HL-60/S4 (cell line): ENCODE measurements at regions not wholly inside any gene's neighbourhood (a gene's known extent, or its start where the extent isn't known, plus 50 kb on each side); places are given as distances from the start of the nearest gene placed in this dataset.

Experiments
- in situ Hi-C: fragments of 300-500 bp; cut with MboI; formaldehyde crosslinking; loops from 2 replicates; pipeline ENCODE4 v1.14.3; 2022; ENCODE audit warnings: low sequenced_read_pairs

DNA sequence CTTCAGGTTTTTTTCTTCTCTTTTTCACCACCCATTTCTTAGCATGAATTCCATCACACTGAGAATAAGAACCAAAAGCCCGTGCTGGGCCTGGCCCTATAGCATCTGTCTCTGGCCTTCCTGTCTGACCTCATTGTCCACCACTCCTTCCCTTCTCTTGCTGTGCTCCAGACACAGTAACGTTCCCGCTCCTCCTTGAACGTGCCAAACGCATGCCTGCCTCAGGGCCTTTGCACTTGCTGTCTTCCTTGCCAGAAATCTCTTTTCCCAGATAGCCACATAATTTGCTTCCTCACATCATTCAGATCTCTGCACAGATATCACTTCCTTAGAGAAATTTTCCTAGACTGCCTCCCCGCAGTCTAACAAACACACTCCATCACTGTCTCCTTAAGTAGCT lies 119.6 kb upstream of the CPSF6 start:
- in situ Hi-C loops = no loop called here

DNA sequence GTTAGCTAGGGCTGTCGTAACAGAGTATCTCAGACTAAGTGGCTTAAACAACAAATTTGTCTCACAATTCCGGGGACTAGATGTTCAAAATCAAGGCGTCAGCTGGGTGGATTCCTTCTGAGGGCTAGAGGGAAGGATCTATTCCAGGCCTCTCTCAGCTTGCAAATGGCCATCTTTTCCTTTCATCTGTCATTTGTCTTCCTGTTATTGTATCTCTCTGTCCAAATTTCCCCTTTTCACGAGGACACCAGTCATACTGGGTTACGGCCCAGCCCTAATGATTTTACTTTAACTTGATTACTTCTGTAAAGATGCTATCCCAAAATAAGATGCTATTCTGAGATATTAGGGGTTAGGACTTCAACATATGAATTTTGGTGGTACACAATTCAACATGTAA lies 119.0 kb upstream of the CPSF6 start:
- in situ Hi-C loops = no loop called here

DNA sequence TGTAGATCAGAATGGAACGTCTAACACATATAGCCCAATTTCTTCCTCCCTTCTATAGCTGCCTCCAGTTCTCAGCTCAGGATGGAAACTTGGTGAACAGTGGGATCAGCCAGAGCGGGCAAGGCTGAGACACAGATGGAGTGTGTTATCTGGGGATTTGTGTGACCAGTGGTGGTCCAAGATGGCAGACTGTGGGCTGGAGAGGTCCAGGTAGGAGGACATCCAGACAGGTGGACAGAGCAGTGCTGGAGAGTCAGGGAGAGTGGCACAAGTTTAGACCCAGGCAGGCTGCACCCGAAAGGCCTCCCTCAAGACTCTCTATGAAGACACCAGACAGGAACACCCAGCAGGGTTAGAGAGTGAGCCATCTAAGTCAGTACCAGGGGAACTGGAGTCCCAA lies 116.1 kb upstream of the CPSF6 start:
- in situ Hi-C loops = no loop called here

DNA sequence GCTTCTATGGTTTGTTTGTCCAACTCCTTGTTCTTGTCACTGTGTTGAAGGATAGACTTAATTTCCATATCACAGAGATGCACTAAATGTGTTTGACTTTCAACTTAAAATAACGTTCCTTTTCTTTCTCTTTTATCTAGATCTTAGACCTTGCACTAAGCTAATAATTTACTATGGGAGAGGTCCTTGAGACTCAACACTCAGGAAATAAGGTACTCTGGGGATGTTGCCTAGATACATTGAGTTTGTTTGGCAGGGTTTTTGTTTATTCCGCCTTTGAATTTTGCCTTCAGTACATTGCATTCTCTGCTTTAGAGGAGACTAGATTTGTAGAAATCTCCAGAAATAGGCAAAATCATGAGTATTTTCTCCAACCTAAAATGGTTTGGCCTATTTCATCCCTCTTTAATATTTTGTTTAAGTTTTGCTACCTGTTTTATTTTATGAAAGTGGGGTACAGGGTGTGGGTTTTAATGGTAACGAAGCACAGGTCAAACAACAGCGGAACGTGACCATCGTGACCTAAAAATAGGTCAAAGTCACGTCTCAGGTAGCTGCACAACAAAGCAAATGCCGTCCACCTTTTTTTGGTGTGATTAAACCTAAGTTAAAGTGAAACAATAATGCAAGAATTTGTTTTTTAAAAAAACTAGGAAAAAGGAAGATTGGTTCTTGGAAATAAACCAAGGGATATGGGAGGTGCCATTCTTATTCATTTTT lies 115.3 kb upstream of the CPSF6 start:
- in situ Hi-C loops = no loop called here

DNA sequence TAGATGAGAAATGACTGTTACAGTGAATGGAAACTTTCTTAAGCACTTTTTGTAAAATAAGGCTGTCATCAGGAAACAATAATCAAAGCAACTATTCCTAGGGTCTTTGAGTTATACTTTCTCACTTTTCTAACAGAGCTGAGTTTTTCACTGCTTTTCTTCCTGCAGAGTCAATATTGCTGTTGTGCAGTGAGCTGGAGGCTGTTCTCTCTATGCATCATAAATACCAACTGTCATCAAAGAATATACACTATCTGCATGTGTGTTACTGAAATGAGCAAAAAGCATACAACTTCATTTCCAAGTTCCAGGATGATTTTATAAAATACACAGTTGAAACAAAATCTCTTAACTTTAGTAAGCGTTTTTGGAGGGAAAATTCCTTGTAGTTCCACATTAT lies 110.4 kb upstream of the CPSF6 start:
- in situ Hi-C loops = no loop called here

DNA sequence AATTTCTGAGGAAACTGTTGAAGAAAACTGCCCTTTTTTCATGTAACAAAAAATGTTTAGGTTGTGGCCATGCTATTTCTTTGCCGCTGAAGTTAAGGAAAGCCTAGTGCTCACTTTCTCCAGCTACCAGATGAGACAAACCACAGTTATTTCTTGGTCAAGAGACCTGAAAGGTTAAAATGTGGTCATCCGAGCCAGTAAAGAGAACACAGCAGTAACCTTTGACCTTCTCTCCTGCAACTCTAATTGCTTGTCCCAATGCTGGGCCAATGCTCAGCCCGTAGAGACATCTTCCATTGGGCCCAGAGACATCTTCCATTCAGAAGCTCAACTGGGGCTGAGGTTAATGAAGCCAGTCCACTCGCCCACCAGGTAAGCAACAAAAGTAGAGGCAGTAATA lies 109.8 kb upstream of the CPSF6 start:
- in situ Hi-C loops = no loop called here

DNA sequence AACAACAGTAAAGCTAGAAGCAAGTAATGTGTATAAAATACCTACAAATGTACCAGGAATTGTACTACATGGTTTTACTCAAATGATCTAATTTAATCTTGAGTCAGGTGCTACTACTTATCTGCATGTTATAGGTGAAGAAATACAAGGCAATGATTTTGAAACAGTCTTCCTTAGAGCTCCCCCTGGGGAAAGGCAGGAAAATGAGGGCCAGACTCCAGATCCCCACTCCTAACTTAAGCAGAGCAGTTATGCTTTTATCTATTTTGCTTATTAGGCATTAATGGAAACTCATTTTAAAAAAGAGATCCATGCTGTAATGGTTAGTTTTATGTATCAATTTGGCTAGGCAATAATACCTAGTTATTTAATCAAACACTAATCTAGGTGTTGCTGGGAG lies 109.3 kb upstream of the CPSF6 start:
- in situ Hi-C loops = no loop called here

DNA sequence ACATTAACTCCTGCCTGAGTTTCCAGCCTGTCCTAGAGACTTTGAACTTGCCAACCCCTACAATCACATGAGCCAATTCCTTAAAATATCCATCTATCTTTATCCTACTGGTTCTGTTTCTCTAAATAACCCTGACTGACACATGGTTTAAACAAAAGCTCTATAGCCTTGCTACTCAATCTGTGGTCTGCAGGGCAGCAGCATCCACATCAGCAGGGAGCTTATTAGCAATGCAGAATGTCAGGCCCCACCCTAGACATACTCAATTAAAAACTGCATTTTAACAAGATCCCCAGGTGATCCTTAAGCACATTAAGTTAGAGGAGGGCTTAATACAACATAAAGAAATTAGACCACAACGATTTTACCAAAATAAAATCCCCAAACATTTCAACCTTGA lies 108.3 kb upstream of the CPSF6 start:
- in situ Hi-C loops = no loop called here

DNA sequence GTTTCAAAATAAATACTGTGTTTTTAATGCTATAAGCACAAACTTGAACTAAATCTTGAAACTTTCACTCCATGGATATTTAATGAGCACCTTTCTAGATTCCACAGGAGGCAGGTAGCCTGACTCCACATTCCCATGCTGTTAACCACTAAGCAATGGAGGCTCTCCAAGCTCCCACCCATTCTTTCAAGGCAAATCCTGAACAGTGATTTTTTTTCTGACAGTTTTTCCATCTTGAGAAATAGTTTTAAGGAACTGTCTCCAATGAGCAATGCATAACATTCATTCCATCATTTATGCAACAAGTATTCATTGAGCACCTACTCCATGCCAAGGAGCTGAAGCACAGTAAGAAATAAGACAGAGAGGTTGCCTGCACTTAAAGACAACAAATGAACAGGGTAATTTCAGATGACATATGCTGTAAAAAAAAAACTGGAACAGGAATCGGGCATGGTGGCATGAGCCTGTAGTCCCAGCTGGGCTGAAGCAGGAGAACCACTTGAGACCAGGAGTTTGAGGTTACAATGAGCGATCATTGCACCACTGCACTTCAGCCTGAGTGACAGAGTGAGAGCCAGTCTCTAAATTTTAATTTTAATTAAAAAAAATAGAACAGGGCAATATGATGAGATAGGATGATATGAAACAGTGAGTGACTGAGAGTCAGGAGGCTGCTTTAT lies 102.3 kb upstream of the CPSF6 start:
- in situ Hi-C loops = no loop called here

DNA sequence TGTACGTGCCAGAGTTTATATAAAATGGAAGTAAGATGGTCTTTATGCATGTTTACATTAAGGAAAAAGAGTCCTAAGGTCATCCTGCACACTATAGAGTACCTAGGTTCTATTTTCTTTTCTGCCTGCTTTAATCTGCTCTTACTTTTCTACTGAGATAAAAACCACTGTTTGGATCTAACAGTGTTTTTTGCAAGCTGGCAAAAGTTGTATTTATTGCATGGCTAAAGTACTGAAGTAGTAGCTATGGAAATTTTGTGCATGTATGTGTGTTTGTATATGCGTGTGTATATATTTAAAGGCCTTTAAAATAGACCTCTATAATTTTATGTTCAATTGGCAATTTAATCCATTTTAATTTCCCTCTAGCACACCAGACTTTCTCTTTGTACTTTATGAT lies 98.3 kb upstream of the CPSF6 start:
- in situ Hi-C loops = no loop called here

DNA sequence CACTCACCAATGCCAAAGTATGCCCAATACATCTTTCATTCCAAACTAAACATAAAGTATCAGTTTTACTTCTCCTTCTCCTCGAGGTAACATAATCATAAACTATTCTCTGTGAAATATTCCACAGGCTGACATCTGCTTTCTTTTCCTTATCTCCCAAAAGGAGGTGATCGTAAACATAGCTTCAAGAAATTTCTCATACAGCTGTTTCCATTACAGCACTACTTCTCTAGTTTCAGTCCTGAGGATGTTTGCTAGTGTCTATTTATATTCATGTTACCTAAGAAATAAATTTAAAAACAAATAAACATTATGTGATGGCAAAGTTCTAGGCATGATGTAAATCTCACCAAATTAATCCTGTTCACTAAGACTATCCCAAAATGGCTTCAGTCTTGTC lies 90.1 kb upstream of the CPSF6 start:
- in situ Hi-C loops = no loop called here

DNA sequence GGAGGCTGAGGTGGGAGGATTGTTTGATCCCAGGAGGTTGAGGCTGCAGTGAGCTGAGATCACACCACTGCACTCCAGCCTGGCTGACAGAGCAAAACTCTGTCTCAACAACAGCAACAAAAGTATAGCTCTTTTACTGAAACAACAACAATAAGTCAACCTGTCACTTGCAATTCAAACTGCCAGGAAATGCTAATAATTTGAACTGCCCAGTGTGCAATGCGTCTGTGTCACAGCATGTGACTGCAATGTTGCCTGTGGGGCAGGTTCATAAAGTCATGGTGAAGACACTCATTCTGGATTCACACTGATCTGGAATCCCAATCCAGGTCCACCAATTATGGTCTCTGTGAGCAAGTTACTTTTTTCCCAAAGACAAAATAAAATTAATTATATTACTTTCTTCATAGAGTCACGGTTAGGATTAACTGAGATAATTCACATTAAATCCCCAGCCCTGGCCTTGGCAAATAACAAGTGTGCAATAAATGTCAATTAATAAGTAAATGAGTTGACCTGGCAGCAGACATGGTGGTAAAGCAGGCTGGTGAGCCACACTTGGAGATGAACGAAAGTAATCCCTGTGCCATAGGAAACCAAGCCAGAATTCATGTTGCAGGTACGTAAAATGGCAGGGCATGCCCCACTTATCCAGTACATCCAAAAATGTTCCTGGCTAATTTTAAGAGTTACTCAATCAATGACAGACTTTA lies 89.1 kb upstream of the CPSF6 start:
- in situ Hi-C loops = loop anchor here (10.0 kb wide), 1 partner anchor 95 kb away; no protein-coding TSS in a partner anchor

DNA sequence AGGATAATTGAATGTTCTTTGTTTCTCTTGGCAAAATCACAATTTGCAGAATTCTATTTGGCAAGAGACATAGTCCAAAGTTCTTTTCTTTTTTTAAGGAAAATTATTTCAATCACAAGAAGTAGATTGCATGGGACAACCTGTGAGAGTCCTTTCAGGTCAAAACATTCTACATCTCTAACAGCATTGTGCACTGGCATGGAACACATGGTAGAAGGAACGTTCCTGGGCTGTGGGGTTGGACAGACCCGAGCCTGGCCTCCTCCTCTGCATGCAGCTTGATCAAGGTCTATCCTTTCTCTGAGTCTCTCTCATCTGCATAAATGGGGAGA lies 88.6 kb upstream of the CPSF6 start:
- in situ Hi-C loops = loop anchor here (10.0 kb wide), 1 partner anchor 94 kb away; no protein-coding TSS in a partner anchor

DNA sequence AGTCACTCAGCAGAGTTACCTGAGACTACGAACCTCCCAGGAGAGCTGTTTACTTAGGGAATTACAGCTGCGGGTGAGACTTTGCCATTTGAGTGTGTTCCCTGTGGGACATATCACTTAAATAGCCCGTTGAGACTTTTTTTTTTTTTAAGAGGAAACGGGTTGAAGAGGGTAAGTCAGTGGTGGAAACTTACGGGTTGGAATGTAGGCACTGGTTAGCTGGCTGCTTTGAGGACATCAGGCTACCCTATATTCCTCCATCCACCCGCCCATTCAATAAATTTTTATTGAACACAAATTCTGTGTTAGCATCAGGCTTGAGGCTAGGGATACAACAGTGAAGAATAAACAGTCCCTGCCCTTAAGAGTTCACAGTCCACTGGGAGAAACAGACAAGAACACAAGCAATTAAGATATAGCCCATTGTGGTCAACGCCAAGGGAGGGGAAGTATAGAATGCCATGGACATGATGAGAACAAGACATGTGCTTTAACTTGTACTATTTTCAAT lies 88.1 kb upstream of the CPSF6 start:
- in situ Hi-C loops = loop anchor here (10.0 kb wide), 1 partner anchor 93 kb away; no protein-coding TSS in a partner anchor

DNA sequence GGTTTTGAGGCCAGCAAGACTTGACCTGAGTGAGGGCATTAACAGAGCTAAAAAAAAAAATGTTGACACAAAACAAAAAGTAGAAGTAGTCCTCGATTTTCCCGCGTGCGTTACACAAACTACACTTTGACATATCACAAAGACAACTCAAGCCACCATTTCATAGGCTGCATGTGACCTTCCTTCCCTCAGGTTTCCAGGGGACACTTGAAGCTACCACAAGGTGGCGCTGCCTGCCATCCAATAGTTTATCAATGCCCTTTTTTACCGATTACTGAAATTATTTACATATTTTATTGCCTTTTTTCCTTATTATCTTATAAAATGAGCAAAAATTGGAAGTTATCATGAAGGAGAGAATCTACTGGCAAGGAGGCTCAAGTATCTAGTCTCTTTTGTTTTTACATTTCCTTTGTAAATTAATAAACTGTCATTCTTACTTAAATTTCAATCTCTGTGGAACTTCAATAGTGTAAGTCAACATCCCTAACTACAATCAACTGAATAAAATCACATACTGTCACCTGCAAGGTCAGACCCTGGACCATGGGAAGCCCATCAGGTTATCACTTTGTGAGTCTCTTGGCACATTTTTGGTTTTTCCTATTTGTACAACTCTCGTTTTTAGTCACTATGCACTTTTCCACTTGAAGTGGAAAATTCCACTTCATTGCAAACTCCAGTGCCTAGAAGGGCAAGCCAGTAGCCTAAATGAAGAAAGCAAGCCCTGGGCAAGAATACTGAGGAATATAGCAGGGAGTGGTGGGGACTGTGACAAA lies 84.6 kb upstream of the CPSF6 start:
- in situ Hi-C loops = loop anchor here (10.0 kb wide), 1 partner anchor 90 kb away; no protein-coding TSS in a partner anchor

DNA sequence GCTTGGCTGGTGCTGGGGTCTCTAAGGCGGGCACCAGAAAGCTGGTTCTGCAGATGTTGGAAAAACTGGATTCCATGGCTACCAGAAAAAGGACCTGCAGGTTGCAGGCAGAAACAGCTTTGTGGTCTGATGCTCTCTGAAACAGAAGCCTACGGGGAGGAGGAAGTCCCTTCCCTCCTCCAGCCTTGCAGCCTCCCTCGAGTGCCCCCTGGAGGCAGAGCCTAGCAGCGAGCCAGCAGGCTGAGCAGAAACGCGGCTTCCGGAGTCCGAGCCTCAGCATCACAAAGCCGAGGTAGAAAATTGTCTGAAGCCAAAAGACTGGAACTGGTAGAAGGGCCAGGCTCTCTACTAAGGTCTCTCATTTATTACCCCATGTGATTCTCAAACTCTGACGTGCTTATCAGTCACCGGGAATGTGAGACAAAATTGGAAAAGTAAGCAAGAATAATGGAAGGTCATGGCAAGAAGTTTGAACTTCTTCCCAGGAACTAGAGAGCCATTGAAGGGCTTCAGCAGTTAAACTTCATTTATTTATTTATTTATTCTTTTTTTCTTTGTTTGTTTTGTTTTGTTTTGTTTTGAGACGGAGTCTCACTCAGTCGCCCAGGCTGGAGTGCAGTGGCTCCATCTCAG lies 82.2 kb upstream of the CPSF6 start:
- in situ Hi-C loops = loop anchor here (10.0 kb wide), 1 partner anchor 88 kb away; no protein-coding TSS in a partner anchor

DNA sequence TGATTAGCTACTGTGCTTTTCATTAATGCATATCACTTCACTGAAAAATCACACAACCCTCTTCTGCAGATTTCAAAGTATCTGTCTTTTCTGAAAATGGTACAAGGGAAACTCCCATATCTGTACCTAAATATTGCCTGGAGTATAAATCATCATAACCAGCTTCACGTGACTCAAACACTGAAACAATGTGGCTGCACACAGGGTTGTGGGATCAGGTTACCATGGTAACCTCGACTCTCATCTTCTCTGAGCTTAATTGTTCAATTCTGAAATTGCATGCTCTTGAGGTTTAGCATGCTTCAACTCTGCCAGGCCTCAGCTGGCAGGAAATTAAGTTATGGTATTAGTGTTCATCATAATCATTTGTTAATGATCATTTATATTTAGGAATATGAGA lies 77.5 kb upstream of the CPSF6 start:
- in situ Hi-C loops = no loop called here

DNA sequence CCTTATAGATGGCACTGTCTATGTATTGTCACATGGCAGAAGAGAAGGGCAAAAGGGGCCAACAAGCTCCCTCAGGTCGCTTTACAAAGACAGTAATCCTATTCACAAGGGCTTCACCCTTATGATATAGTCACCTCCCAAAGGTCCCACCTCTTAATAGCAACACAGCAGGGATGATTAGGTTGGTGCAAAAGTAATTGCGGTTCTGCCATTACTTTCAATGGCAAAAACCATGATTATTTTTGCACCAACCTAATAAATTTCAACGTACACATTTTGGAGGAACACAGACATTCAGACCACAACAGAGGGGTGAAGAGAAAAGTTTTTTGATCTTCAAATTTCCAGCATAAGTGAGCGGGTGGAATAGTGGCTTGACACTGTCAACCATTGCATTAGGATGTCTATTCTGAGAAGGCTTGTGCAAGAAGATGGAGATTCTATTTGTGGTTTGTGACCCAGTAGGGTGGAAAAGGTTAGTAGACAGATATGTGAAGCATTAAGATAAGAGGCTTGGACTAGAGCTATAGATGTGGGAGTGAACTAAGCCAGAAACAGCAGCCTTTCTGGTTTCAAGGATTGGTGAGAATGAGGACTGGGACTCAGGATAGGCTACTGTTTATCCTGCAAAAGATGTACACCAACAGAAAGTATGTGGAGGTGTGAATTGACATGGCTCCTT lies 75.5 kb upstream of the CPSF6 start:
- in situ Hi-C loops = no loop called here

DNA sequence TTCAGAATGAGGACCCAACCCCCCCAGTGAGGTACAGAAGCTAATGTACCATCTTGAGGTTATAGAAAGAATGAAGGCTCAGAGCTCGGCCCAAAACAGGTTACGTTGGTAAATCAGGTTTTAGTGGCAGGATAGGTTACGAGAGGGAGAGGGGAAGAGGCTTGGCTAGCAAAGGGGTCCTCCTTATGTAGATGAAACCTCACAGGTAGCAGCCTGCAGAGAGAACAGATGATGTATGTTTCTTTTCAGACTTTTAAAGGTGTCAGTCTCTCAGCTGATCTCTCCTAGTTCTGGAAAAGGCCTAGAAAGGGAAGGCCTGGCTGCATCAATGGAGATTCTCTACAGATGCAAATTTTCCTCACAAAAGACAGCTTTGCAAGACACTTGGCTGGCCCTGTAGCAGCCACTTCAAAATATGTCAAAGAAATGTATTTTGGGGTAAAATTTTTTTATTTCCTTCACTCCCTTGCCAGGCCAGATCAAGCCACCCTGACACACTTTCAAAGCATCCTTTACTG lies 71.7 kb upstream of the CPSF6 start:
- in situ Hi-C loops = no loop called here

DNA sequence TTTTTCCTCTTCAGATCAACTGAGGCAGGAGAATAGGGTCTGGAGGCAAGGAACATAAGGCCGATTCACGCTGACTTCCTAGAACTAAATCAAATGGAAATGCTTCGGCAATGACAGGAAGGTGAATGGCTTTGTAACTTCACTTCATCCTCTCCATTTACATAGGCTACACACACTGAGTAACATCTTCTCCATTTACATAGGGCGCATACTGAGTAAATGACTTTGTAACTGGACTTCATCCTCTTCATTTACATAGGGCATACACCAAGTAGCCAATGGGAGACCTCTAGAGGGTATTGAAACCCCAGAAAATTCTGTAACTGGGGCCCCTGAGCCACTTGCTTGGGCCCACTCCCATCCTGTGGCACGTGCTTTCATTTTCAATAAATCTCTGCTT lies 71.0 kb upstream of the CPSF6 start:
- in situ Hi-C loops = no loop called here
